ENCODE measurements at regions not wholly inside any gene's neighbourhood (a gene's known extent, or its start where the extent isn't known, plus 50 kb on each side); places are given as distances from the start of the nearest gene placed in this dataset.

GRCh38 chr18:79620576-79621165 lies 58.9 kb upstream of the CTDP1 start:
- TF ChIP-seq CTCF (IDR thresholded peaks at IDR 0.05) (no peak), EP300 (IDR thresholded peaks at IDR 0.05) (no peak), POLR2A (IDR thresholded peaks at IDR 0.05) (no peak)

Measured in tibial nerve (tissue), 4 donors.